ENCODE measurements at regions not wholly inside any gene's neighbourhood (a gene's known extent, or its start where the extent isn't known, plus 50 kb on each side); places are given as distances from the start of the nearest gene placed in this dataset.

DNA sequence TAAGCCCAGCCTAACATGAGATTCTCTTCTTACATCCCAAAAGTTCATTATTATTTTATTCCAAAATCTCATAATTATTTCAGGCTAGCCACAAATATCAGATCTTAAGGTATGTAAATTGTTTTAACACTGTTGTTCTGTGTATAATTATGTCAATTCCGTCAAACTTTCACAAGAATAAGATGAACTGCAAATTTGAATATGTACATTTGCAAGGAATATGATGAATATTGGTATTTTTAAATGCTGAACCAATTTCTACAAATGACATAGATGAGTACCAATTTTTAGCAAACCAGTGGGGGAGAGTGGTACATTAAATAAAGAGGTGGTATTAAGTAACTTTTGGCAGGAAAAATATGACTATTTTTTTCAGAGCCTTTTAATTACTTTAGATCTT is 282.3 kb upstream of the MAD2L1 start:
- H3K4me3 ChIP-seq (ENCODE audit: low read length): no peak overlapping the region
- H3K9me3 ChIP-seq (ENCODE audit: control insufficient read depth, low read length): no peaks in the 10 kb centered on the region
- H3K27me3 ChIP-seq (replicated peaks; ENCODE audit: control insufficient read depth, insufficient read depth, low read length): no peaks in the 10 kb centered on the region
- no peaks in the 10 kb centered on the region for H3K36me3 ChIP-seq (ENCODE audit: control insufficient read depth, insufficient read depth, low read length, severe bottlenecking)
- peaks cover 14% of the 10 kb centered on the region for H3K4me1 ChIP-seq (ENCODE audit: control insufficient read depth, insufficient read depth, low read length)
- H3K9ac ChIP-seq (ENCODE audit: low read length): no peak overlapping the region
- no peak for DNase-seq (ENCODE audit: low read depth)

DNA sequence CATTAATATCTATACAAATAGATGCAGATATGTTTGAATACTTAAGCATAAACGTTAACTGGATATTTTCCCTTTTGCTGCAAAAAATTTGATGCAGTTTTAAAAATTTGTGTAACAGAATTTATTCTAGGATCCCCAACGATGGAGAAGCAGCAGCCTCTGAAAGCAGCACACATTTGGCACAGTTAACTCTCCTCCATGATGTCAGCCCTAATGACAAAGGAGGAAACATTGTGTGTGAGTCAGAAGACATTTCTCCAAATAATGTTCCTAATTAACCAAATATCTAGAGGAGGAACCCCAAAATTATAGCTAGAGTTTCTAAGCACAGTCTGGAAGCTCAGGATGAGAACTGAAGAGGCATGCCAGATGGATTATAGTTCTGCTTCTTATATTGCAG is 281.9 kb upstream of the MAD2L1 start:
- Histone ChIP-seq H3K9me3 (ENCODE audit: control insufficient read depth, low read length) (no peaks in the 10 kb centered on the region), H3K4me3 (ENCODE audit: low read length) (peak overlapping the region; percentile 53), H3K4me1 (ENCODE audit: control insufficient read depth, insufficient read depth, low read length) (peaks cover 14% of the 10 kb centered on the region), H3K27me3 (replicated peaks; ENCODE audit: control insufficient read depth, insufficient read depth, low read length) (no peaks in the 10 kb centered on the region), H3K36me3 (ENCODE audit: control insufficient read depth, insufficient read depth, low read length, severe bottlenecking) (no peaks in the 10 kb centered on the region), H3K9ac (ENCODE audit: low read length) (peak overlapping the region; percentile 0)
- DNase-seq (ENCODE audit: low read depth): peak; percentile 7

DNA sequence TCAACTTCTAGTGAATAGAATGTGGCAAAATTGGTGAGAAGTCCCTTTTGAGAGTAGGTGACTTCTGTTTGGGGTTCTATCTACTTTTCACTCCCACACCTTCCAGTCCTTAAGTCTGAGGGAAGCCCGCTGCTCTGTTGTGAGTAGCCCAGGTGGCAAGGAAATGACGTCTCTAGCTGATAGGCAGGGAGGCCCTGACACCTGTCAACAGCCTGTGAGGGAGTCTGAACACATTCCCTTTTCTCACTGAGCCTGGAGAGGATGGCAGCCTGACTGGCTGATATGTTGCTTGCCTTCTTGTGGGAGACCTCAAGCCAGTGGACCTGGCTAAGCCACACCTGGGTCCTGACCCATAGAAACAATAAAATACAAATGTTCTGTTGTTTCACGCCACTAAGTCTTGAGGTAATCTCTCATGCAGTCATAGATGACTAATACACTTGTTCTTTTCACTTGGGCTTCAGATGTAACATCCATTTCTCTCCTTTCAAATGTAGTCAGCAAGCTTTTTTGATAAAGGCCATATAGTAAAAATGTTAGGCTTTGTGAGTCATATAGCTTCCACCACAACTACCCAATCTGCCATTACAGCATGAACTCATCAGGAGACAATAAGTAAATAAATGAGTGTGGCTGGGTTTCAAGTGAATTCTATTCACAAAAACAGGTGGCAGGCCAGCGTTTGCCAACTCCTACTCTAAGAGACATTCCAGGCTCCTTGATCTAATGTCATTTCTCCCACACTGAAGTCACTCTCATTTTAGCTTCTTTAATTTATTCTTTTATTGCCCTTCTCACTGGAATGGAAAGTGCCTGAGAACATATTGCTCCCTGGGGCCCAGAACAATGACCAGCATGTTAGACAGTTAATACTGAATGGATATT is 265.1 kb upstream of the MAD2L1 start:
- no peaks in the 10 kb centered on the region for H3K9me3 ChIP-seq (ENCODE audit: control insufficient read depth, low read length)
- DNase-seq (ENCODE audit: low read depth): peak; percentile 9
- no peaks in the 10 kb centered on the region for H3K27me3 ChIP-seq (replicated peaks; ENCODE audit: control insufficient read depth, insufficient read depth, low read length)
- no peaks in the 10 kb centered on the region for H3K36me3 ChIP-seq (ENCODE audit: control insufficient read depth, insufficient read depth, low read length, severe bottlenecking)
- H3K4me3 ChIP-seq (ENCODE audit: low read length): no peak overlapping the region
- no peaks in the 10 kb centered on the region for H3K4me1 ChIP-seq (ENCODE audit: control insufficient read depth, insufficient read depth, low read length)
- H3K9ac ChIP-seq (ENCODE audit: low read length): no peak overlapping the region

DNA sequence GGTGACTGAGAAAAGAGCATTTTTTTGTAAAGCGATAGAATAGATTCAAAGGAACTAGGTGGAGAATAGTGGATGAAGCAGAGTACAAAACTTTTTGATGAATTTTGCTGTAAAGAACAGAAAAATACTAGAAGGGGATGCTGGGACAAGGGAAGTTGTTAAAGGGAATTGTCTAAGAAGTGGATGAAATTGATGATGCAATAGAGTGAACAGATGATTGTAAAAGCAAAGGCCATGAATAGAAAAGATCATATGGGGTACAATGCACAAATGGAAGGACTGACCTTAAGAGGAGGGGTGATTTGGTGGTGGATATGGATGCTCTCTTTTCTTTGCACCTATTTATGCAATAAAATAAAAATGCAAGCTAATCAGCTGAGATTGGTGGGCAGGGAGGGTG is 262.7 kb upstream of the MAD2L1 start:
- no peak for DNase-seq (ENCODE audit: low read depth)
- Histone ChIP-seq H3K9me3 (ENCODE audit: control insufficient read depth, low read length) (no peaks in the 10 kb centered on the region), H3K36me3 (ENCODE audit: control insufficient read depth, insufficient read depth, low read length, severe bottlenecking) (no peaks in the 10 kb centered on the region), H3K9ac (ENCODE audit: low read length) (no peak overlapping the region), H3K4me3 (ENCODE audit: low read length) (no peak overlapping the region), H3K4me1 (ENCODE audit: control insufficient read depth, insufficient read depth, low read length) (no peaks in the 10 kb centered on the region), H3K27me3 (replicated peaks; ENCODE audit: control insufficient read depth, insufficient read depth, low read length) (no peaks in the 10 kb centered on the region)

DNA sequence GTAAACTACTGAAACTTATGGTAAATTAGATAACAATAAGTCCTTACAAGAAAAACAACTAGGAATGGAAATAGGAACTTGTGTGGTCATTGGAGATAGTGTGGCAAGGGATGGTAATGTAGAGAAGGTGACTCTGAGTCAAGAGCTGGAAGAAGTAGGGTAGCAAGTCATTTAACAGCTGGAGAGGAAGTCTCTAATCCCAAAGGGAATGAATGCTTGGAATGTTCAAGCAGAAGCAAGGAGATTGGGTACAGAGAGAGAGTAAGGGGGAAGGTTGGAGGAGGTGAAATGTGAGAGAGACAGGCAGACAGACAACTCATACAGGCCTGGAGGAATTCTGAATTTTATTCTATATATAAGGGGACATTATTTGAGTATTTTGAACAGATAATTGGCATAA is 260.6 kb upstream of the MAD2L1 start:
- no peak for DNase-seq (ENCODE audit: low read depth)
- H3K27me3 ChIP-seq (replicated peaks; ENCODE audit: control insufficient read depth, insufficient read depth, low read length): no peaks in the 10 kb centered on the region
- no peaks in the 10 kb centered on the region for H3K9me3 ChIP-seq (ENCODE audit: control insufficient read depth, low read length)
- H3K4me1 ChIP-seq (ENCODE audit: control insufficient read depth, insufficient read depth, low read length): no peaks in the 10 kb centered on the region
- no peak overlapping the region for H3K9ac ChIP-seq (ENCODE audit: low read length)
- no peaks in the 10 kb centered on the region for H3K36me3 ChIP-seq (ENCODE audit: control insufficient read depth, insufficient read depth, low read length, severe bottlenecking)
- no peak overlapping the region for H3K4me3 ChIP-seq (ENCODE audit: low read length)

DNA sequence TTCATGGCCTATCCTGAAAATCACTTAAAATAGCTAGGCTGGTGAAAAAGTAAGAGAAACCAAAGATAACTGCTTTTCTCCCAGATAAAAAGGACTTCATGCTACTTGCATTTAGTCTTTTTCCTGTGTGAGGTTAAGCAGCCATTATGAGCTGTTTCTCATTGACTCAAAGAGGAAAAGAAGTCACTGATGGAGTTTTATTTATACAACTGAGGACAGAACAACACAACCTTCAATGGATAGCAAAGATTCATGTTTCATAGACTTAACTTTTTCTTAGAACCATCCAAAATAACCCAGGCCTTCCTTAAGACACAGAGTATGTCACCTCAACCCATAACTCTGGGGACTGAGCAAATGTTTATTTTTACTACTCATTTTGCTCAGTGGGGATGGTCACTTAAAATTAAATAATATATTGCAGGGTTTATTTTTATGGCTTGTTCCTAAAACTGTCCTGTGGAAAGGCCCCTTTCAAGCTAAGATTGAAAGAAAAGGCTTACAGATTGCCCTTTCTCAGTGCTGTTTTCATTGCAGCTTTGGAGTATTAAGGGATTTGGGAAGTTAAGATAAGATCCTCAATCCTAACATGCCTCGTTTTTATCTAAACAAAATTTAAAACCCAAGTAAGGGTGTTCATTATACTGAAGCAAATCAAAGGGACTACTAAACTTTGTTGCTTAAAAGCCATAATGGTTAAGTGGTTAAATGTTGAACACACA is 252.6 kb upstream of the MAD2L1 start:
- Histone ChIP-seq H3K9me3 (ENCODE audit: control insufficient read depth, low read length) (no peaks in the 10 kb centered on the region), H3K36me3 (ENCODE audit: control insufficient read depth, insufficient read depth, low read length, severe bottlenecking) (no peaks in the 10 kb centered on the region), H3K4me3 (ENCODE audit: low read length) (no peak overlapping the region), H3K4me1 (ENCODE audit: control insufficient read depth, insufficient read depth, low read length) (no peaks in the 10 kb centered on the region), H3K9ac (ENCODE audit: low read length) (no peak overlapping the region), H3K27me3 (replicated peaks; ENCODE audit: control insufficient read depth, insufficient read depth, low read length) (no peaks in the 10 kb centered on the region)
- peak; percentile 19 for DNase-seq (ENCODE audit: low read depth)

DNA sequence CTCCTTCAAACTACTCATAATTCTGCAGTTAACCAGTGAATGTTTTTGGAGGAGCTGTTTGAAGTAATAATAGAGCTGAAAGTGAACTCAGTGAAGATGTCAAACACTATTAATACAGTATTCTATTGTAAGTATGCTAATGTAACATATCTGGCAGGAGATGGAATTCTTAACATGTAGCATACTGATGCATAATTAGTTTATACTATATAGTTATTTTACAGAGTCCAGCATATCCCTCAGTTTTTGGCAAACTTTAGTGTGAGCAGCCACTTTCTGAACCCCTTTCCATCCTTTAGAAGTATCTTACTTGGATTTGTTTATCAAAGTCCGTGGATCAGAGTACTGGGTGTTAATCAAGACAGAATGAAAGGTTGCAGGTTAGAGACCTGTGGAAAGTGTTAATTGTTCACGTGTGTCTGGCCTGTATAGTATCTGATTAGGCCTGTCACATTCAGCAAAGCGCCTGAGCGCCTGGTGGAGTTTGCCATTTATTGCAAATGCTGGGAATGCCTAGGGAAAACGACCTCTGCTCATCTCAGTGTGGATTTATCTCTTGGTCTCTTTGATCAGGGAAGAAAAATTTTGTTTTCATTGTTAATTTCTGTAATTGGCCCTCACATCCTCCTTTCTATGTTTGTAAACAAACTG is 251.7 kb upstream of the MAD2L1 start:
- DNase-seq (ENCODE audit: low read depth): no peak
- no peaks in the 10 kb centered on the region for H3K4me1 ChIP-seq (ENCODE audit: control insufficient read depth, insufficient read depth, low read length)
- no peaks in the 10 kb centered on the region for H3K36me3 ChIP-seq (ENCODE audit: control insufficient read depth, insufficient read depth, low read length, severe bottlenecking)
- H3K4me3 ChIP-seq (ENCODE audit: low read length): no peak overlapping the region
- H3K27me3 ChIP-seq (replicated peaks; ENCODE audit: control insufficient read depth, insufficient read depth, low read length): no peaks in the 10 kb centered on the region
- H3K9ac ChIP-seq (ENCODE audit: low read length): no peak overlapping the region
- H3K9me3 ChIP-seq (ENCODE audit: control insufficient read depth, low read length): no peaks in the 10 kb centered on the region

DNA sequence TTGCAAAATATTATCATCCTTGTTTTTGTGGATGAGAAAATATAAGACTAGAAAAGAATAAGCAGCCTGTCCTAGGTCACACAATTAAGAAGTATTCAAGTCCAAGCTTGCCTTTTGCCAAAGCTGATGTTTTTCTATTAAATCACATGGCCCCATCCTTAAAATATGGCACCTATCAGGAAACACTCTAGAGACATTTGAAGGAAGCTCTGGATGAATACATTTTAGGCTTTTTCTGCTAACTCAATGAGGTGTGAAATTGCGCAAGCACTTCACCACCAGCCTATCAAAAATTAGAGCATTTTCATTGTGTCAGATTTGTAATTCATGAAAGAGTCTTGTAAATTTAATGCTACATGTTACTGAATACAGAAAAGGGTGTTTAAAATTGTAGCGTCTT is 251.1 kb upstream of the MAD2L1 start:
- Histone ChIP-seq H3K27me3 (replicated peaks; ENCODE audit: control insufficient read depth, insufficient read depth, low read length) (no peaks in the 10 kb centered on the region), H3K9me3 (ENCODE audit: control insufficient read depth, low read length) (no peaks in the 10 kb centered on the region), H3K9ac (ENCODE audit: low read length) (no peak overlapping the region), H3K36me3 (ENCODE audit: control insufficient read depth, insufficient read depth, low read length, severe bottlenecking) (no peaks in the 10 kb centered on the region), H3K4me1 (ENCODE audit: control insufficient read depth, insufficient read depth, low read length) (no peaks in the 10 kb centered on the region), H3K4me3 (ENCODE audit: low read length) (no peak overlapping the region)
- DNase-seq (ENCODE audit: low read depth): no peak

DNA sequence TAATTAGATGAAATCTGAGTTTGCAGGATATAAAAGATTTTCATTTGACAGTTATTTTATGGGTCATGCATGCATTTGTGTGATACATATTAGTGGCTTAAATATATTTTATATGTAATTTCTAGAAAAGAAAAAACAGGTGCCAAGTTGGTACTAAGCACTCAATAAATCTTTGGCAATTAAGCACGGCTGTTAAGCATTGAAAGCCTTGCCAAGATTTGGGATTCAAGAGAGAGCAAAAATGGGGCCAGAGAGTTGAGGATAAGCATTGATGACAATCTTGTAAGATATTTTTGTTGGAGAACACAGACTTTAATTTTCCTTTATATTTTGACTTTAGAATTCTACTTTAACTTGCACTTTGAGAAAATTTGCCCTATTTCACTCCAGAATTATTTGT is 249.8 kb upstream of the MAD2L1 start:
- Histone ChIP-seq H3K4me3 (ENCODE audit: low read length) (no peak overlapping the region), H3K36me3 (ENCODE audit: control insufficient read depth, insufficient read depth, low read length, severe bottlenecking) (no peaks in the 10 kb centered on the region), H3K4me1 (ENCODE audit: control insufficient read depth, insufficient read depth, low read length) (no peaks in the 10 kb centered on the region), H3K27me3 (replicated peaks; ENCODE audit: control insufficient read depth, insufficient read depth, low read length) (no peaks in the 10 kb centered on the region), H3K9me3 (ENCODE audit: control insufficient read depth, low read length) (no peaks in the 10 kb centered on the region), H3K9ac (ENCODE audit: low read length) (no peak overlapping the region)
- DNase-seq (ENCODE audit: low read depth): no peak

DNA sequence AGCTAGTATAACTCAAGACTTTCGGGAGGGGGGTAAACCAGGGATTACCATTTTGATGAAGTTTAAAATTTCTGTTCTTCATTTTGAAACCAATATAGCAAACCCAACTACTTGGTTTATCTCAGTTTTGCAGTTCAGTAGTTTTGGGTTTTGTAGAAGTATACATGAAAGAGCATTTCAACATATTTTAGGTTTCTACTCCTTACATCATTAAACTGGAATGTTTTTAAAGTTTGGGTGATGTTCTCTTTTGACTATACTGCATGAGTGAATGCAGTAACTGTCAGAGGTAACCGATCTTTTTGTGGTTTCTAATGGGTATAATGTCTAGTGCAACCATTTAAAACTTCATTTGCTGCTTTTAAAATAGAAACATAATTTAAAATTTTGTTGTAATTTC is 248.3 kb upstream of the MAD2L1 start:
- DNase-seq (ENCODE audit: low read depth): peak; percentile 60
- Histone ChIP-seq H3K4me1 (ENCODE audit: control insufficient read depth, insufficient read depth, low read length) (no peaks in the 10 kb centered on the region), H3K9me3 (ENCODE audit: control insufficient read depth, low read length) (no peaks in the 10 kb centered on the region), H3K4me3 (ENCODE audit: low read length) (no peak overlapping the region), H3K9ac (ENCODE audit: low read length) (no peak overlapping the region), H3K36me3 (ENCODE audit: control insufficient read depth, insufficient read depth, low read length, severe bottlenecking) (no peaks in the 10 kb centered on the region), H3K27me3 (replicated peaks; ENCODE audit: control insufficient read depth, insufficient read depth, low read length) (no peaks in the 10 kb centered on the region)

DNA sequence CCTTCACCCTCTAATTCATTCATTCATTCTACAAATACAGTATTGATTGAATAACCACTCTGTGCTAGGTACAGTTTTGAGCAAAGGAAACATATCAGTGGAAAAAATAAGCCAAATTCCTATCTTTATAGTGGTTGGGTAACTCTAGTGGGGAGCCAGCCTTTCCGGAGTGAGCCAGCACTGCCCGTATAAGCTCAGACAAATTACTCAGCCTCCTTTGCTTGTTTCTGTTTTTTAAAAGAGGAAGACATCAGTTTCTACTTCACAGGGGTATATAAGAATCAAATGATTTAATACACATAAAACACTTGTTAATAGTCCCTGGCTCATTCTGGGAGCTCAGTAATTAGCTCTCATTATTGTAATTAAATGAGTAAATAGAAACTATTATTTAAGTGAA is 238.2 kb upstream of the MAD2L1 start:
- DNase-seq (ENCODE audit: low read depth): peak; percentile 63
- Histone ChIP-seq H3K9ac (ENCODE audit: low read length) (peak overlapping the region; percentile 36), H3K4me1 (ENCODE audit: control insufficient read depth, insufficient read depth, low read length) (peaks cover 11% of the 10 kb centered on the region), H3K4me3 (ENCODE audit: low read length) (peak overlapping the region; percentile 8), H3K27me3 (replicated peaks; ENCODE audit: control insufficient read depth, insufficient read depth, low read length) (no peaks in the 10 kb centered on the region), H3K9me3 (ENCODE audit: control insufficient read depth, low read length) (no peaks in the 10 kb centered on the region), H3K36me3 (ENCODE audit: control insufficient read depth, insufficient read depth, low read length, severe bottlenecking) (no peaks in the 10 kb centered on the region)
